NCI-H345 treated with DMSO at 0.1 percent for 48 hours (cell line): ENCODE measurements at regions not wholly inside any gene's neighbourhood (a gene's known extent, or its start where the extent isn't known, plus 50 kb on each side); places are given as distances from the start of the nearest gene placed in this dataset.

Experiments used
- DNase-seq: peaks from one replicate; lab custom pipeline; 2025; ENCODE audit not compliant: unreplicated experiment; lab: John Stamatoyannopoulos, UW

- DNase-seq: no peak
Measured at GRCh38 chr10:1981976-1982375, 244.7 kb upstream of the ADARB2 start.

- no peak for DNase-seq
Measured at GRCh38 chr10:1980459-1980858, 243.1 kb upstream of the ADARB2 start.

DNA sequence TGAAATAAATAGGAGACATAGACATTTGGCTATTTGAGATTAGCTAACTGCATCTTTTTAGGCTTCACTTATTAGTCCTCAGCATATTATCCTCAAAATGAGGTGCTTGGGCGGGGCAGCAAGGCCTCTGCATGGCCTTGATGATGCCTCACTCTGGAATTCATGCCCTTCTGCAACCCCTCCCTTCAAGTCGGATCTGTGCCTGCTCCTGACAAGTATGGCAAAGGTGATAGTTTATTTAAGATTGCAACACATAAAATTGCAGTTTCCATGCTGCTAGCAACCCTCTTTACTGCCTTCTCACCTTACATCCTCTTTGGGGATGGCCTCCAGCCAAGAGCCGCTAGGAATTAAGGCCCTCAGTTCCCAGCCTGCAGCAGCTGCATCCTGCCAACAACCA is 241.3 kb upstream of the ADARB2 start:
- DNase-seq: no peak

- DNase-seq: no peak
Measured at GRCh38 chr10:1977461-1977860, 240.1 kb upstream of the ADARB2 start.

DNA sequence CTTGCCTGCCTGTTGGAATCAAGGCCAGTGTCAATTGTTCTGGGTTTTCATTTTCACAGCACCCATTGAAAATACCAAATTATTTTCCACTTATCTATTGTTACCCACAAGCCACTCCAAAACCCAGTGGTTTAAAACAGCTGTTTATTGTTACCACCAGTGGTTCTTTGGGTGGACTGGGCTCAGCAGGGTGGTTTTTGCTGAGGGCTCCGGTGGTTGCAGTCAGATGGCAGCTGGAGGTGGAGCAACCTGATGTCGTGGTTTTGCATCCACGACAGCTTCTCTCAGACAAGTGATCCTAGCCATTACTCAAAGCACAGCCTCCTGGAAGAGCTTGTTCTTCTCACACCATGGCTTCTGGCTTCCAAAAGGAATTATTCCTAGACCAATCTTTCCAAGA is 235.1 kb upstream of the ADARB2 start:
- DNase-seq: no peak

GRCh38 chr10:1968257-1969033 is 231.1 kb upstream of the ADARB2 start:
- no peak for DNase-seq

DNA sequence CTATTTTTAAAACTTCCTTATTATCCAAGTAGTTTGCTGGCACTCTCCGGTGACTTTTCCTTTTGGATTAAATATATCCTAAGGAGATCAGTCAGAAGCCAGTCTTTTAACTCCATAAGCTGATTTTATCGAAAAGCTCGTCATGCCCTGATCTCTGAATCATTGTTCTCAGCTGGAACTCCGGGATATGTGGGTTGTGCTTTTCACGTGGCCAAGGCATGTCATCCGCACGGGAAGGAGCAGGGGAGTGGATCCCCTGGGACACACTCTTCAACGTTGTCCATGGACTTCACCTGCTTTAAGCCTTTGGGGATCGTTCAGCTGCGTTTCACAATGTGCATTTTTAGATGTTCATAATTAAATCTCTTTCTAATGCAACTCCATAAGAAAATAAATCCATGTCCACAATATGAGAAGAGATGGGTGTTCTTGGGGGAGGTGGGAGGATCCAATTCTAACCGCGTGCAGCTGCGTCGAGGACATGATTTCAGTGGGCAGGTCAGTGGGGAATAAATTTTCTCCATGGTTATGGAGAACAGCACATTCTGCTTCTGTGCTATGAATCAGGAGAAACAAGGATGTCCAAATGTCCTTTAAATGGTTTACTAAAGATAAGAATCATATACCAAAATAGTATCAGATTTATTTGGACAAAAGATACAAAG is 229.5 kb upstream of the ADARB2 start:
- no peak for DNase-seq

DNA sequence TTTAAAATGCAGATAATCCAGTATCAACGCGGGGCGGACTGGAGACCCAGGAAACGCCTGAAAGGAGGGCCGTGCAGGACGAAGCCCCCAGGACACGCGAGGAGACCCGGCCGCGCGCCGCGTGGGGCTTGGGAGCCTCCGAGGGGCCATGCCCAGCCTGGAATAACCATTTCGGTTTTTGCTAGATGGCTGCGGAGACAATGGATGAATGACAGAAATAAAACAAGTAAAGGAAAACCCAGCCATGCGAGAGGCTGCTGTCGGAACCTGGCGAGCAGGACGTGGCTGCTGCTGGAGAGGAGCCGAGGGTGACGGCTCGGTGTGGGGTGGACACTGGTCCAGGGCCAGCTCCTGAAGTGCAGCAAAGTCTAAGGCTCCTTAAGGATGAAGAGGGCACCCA is 227.2 kb upstream of the ADARB2 start:
- DNase-seq: no peak

DNA sequence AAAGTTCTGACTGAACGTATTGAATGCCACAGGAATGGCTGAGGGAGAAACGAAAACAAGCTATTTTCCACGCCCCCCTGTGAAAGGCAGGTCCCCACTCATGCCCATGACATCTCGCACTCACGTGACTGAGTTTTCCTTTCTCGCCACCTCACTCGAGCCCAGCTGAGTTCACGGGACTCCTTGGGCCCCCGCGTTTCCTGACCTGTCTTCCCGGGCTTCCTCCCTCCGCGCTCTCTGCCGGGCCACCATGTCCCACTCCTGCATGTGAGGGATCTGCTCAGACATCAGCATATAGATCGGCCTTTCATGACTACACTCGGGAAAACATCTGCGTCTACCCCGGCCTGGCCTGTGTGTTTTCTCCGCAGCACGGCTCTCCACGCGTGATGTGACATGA is 226.0 kb upstream of the ADARB2 start:
- no peak for DNase-seq

- no peak for DNase-seq
Measured at GRCh38 chr10:1961989-1962388, 224.7 kb upstream of the ADARB2 start.

- no peak for DNase-seq
Measured at GRCh38 chr10:1960982-1961381, 223.7 kb upstream of the ADARB2 start.

- DNase-seq: no peak
Measured at GRCh38 chr10:1957057-1957456, 219.7 kb upstream of the ADARB2 start.

DNA sequence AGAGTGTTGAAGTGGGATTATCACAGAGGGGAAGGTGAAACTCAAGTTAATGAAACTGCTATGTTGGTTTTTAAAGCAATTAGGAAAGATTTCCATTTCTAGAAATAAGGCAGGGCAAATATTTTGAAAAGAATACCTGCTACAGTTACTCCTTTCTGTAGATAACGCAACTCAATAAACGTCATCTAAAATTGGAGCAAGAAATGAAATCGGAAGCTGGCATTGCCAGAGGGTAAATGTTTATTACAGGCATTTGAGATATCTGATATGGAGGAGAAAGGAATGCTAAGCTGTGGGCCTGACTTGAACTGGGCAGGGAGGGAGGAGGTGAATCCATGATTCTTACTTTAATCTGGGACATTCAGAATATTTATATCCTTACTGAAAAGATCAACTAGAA is 217.0 kb upstream of the ADARB2 start:
- DNase-seq: no peak

DNA sequence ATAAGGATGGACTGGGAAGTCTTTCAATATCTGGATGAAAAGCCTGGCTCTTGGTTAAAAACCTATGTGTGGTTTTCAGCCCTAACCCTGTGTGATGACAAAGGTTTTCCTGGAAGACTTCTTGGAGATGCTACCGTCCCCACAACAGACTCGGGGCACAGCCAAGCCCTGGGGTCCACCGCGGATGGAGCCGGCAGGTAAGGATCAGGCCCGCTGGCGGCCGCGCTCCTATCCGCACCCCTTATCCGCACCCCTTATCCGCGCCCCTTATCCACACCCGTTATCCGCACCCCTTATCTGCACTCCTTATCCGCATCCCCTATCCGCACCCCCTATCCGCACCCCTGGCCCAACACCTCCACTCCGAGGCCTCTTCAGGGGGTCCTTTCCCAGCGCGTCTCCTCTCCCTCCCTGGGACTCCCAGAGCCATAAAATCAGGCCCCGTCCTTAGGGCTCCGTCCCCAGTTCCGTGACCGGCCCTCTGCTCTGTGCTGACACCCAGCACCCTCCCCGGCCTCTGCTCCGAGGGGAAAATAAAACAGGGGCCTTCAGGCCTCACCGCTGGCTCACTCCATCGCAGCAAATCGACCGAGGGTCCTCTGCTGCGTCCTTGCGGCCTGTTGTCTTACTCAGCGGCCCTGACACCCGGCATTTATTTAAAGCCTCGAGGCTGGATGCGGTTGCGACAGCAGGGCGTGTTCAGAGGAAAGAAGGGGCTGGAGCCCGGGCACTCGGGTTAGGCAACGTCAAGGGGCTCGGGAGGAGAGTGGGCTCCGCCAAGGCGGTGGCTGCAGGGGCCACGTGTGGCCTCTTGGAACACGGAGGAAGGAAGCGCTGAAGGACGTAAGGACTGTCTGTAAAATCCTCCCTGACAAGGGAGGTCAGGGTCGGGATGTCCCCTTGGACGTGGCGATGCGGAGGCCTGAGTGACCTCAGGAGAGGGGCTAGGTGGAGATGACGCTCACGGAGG is 215.1 kb upstream of the ADARB2 start:
- DNase-seq: no peak

DNA sequence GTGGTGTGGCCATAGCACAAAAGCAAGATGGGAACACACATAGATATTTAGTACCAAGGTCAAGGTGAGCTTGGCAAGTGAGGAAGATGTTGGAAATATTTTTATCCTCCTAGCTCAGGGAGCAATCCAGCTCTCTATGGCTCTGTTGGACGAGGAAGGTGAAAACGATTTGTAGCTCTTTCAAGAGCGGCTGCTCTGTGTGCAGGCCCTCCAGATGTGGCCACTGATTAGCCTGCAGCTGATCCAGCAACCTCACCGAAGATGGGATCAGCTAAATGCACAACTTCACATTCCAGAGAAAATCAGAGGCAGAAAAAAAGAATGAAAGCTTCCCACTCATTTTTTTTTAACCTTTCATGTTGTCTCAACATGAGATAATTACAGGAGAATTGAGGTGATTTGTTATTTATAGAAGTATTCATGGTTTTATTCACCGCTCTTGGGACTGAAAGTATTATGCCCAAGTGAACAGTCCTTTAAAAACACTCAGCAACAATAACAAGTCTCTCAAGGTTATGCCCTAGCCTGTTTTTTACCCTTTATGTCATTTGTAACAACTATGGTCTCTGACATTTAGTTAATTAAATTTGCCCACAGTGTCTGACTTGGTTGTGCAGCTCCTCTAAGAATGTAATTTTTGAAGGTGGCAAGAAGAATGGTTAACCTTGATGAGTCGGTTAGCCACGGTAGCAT is 213.6 kb upstream of the ADARB2 start:
- DNase-seq: no peak

- DNase-seq: no peak
Measured at GRCh38 chr10:1947464-1948003, 210.2 kb upstream of the ADARB2 start.

GRCh38 chr10:1944487-1944886 is 207.2 kb upstream of the ADARB2 start:
- DNase-seq: no peak

GRCh38 chr10:1942478-1942877 is 205.2 kb upstream of the ADARB2 start:
- DNase-seq: no peak

- DNase-seq: no peak
Measured at GRCh38 chr10:1939016-1939415, 201.7 kb upstream of the ADARB2 start.

- DNase-seq: no peak
Measured at GRCh38 chr10:1938317-1938716, 201.0 kb upstream of the ADARB2 start.

- DNase-seq: no peak
Measured at GRCh38 chr10:1935912-1936311, 198.6 kb upstream of the ADARB2 start.
